ENCODE measurements at regions not wholly inside any gene's neighbourhood (a gene's known extent, or its start where the extent isn't known, plus 50 kb on each side); places are given as distances from the start of the nearest gene placed in this dataset.
"Not testable (repeated sequence)": the region's sequence is repeated elsewhere in the genome, so short reads cannot be mapped to it uniquely, and the experiment has no call there.

GRCh38 chr4:25474690-25475089 lies 97.6 kb downstream of the ANAPC4 start:
- DNase-seq, result no peak

- DNase-seq, result no peak
Observed at GRCh38 chr4:25477221-25477620, 100.2 kb downstream of the ANAPC4 start.

- no peak for DNase-seq
Observed at GRCh38 chr4:25481648-25482047, 104.6 kb downstream of the ANAPC4 start.

- peak; percentile 55 for DNase-seq
Observed at GRCh38 chr4:25484243-25484721, 107.2 kb downstream of the ANAPC4 start.

GRCh38 chr4:25485104-25485503 lies 108.0 kb downstream of the ANAPC4 start:
- no peak for DNase-seq

GRCh38 chr4:25486171-25486570 lies 109.1 kb downstream of the ANAPC4 start:
- no peak for DNase-seq

GRCh38 chr4:25487155-25487554 lies 110.1 kb downstream of the ANAPC4 start:
- DNase-seq, result no peak

- DNase-seq, result no peak
Observed at GRCh38 chr4:25489253-25489797, 112.3 kb downstream of the ANAPC4 start.

- no peak for DNase-seq
Observed at GRCh38 chr4:25493466-25493865, 116.4 kb downstream of the ANAPC4 start.

GRCh38 chr4:25494166-25494565 lies 117.1 kb downstream of the ANAPC4 start:
- no peak for DNase-seq

GRCh38 chr4:25500626-25501316 lies 123.7 kb downstream of the ANAPC4 start:
- peak; percentile 87 for DNase-seq

GRCh38 chr4:25502115-25502514 lies 125.1 kb downstream of the ANAPC4 start:
- no peak for DNase-seq

GRCh38 chr4:25503779-25504178 lies 126.7 kb downstream of the ANAPC4 start:
- no peak for DNase-seq

- no peak for DNase-seq
Observed at GRCh38 chr4:25504932-25505636, 128.0 kb downstream of the ANAPC4 start.

- DNase-seq, result no peak
Observed at GRCh38 chr4:25505637-25505991, 128.6 kb downstream of the ANAPC4 start.

GRCh38 chr4:25506032-25506571 lies 129.0 kb downstream of the ANAPC4 start:
- no peak for DNase-seq

GRCh38 chr4:25509646-25510045 lies 132.6 kb downstream of the ANAPC4 start:
- DNase-seq, result no peak

- DNase-seq, result not testable (repeated sequence)
Observed at GRCh38 chr4:25511823-25512222, 134.8 kb downstream of the ANAPC4 start.

- DNase-seq, result no peak
Observed at GRCh38 chr4:25513814-25514213, 136.8 kb downstream of the ANAPC4 start.

GRCh38 chr4:25523405-25523804 lies 132.2 kb upstream of the SLC34A2 start:
- no peak for DNase-seq

GRCh38 chr4:25524663-25525062 lies 131.0 kb upstream of the SLC34A2 start:
- no peak for DNase-seq

GRCh38 chr4:25525896-25526295 lies 129.8 kb upstream of the SLC34A2 start:
- DNase-seq, result no peak

GRCh38 chr4:25527034-25527433 lies 128.6 kb upstream of the SLC34A2 start:
- DNase-seq, result no peak

GRCh38 chr4:25528391-25528790 lies 127.3 kb upstream of the SLC34A2 start:
- DNase-seq, result no peak

Measured in NCI-H345 (cell line).